SJSA1 (cell line): ENCODE measurements at regions not wholly inside any gene's neighbourhood (a gene's known extent, or its start where the extent isn't known, plus 50 kb on each side); places are given as distances from the start of the nearest gene placed in this dataset.

ENCODE experiments used
- DNase-seq, 2 experiments: peaks; one replicate each; pipeline ENCODE4 v3.0.0-alpha.2; 2015 to 2020; ENCODE audit warnings: low spot score in 2 of 2, low read depth in 1 of 2
- H3K27ac ChIP-seq: fragments of 250-450 bp; sonication (Bioruptor Pico); 2 replicates; pipeline ENCODE4 v1.5.1; 2020; ENCODE audit warnings: mild to moderate bottlenecking, moderate library complexity
- H3K27me3 ChIP-seq: fragments of 250-450 bp; sonication (Bioruptor Pico); replicated peaks from 2 replicates; pipeline ENCODE4 v1.5.1; 2020; ENCODE audit warnings: mild to moderate bottlenecking, moderate library complexity
- H3K36me3 ChIP-seq: fragments of 250-450 bp; sonication (Bioruptor Pico); 2 replicates; pipeline ENCODE4 v1.5.1; 2020; ENCODE audit warnings: mild to moderate bottlenecking
- H3K4me1 ChIP-seq: fragments of 250-450 bp; sonication (Bioruptor Pico); replicated peaks from 2 replicates; pipeline ENCODE4 v1.6.1; 2021; ENCODE audit warnings: mild to moderate bottlenecking
- H3K4me3 ChIP-seq: fragments of 250-450 bp; sonication (Bioruptor Pico); 2 replicates; pipeline ENCODE4 v1.5.1; 2020; ENCODE audit warnings: mild to moderate bottlenecking
- H3K9me3 ChIP-seq: fragments of 250-450 bp; sonication (Bioruptor Pico); replicated peaks from 2 replicates; pipeline ENCODE4 v1.5.1; 2020; ENCODE audit warnings: mild to moderate bottlenecking

GRCh38 chr16:5581428-5581827 is 483.8 kb upstream of the EEF2KMT start:
- Histone ChIP-seq H3K4me3 (no peak overlapping the region), H3K36me3 (no peaks in the 10 kb centered on the region), H3K9me3 (no peaks in the 10 kb centered on the region), H3K27ac (no peak overlapping the region), H3K27me3 (peaks cover 3% of the 10 kb centered on the region; the same call in 1 of the 2 replicates), H3K4me1 (no peaks in the 10 kb centered on the region)
- DNase-seq, result no peak

- H3K4me3 ChIP-seq, result no peak overlapping the region
- no peaks in the 10 kb centered on the region for H3K36me3 ChIP-seq
- H3K9me3 ChIP-seq, result no peaks in the 10 kb centered on the region
- peaks cover 4% of the 10 kb centered on the region; the same call in 1 of the 2 replicates for H3K27me3 ChIP-seq
- no peak overlapping the region for H3K27ac ChIP-seq
- DNase-seq, result no peak
- H3K4me1 ChIP-seq, result no peaks in the 10 kb centered on the region
These were observed 483.2 kb upstream of the EEF2KMT start for GRCh38 chr16:5580772-5581171.

DNA sequence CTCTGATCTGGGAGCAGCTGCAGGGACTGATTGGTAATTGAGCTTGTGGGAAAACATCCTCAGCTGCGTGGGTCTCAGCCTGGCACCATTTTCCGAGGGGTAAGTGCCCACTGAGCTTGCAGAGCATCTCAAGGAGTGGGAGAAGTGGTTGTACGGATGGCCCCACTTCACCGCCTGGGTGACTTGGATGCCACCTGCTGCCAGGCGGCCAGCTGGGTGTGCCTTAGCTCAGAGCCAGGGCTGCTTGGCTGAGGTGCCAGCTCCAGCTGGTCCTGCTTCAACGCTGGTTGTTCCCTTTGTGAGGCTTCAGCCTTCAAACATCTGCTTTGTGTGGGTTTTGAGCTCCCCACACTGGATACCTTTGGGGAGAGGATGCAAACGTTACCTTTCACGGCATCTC is 482.7 kb upstream of the EEF2KMT start:
- Histone ChIP-seq H3K36me3 (no peaks in the 10 kb centered on the region), H3K4me3 (no peak overlapping the region), H3K27me3 (peaks cover 4% of the 10 kb centered on the region; the same call in 1 of the 2 replicates), H3K9me3 (no peaks in the 10 kb centered on the region), H3K27ac (no peak overlapping the region), H3K4me1 (no peaks in the 10 kb centered on the region)
- DNase-seq, result no peak

DNA sequence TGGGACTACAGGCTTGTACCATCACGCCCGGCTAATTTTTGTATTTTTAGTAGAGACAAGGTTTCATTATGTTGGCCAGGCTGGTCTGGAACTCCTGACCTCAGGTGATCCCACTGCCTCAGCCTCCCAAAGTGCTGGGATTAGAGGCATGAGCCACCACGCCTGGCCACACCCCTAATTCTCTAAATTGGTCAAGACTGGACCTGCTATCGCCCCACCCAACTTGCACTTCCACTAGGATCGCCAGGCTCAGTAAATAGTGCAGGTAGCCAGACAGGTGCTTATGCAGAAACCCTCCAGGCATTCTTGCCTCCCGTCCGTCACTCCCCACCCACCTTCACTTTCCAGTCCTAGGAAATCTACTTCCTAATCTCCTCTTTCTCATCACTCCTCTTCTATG is 481.4 kb upstream of the EEF2KMT start:
- H3K27ac ChIP-seq, result no peak overlapping the region
- peaks cover 4% of the 10 kb centered on the region; the same call in 1 of the 2 replicates for H3K27me3 ChIP-seq
- H3K4me3 ChIP-seq, result no peak overlapping the region
- H3K4me1 ChIP-seq, result no peaks in the 10 kb centered on the region
- H3K9me3 ChIP-seq, result no peaks in the 10 kb centered on the region
- no peak for DNase-seq
- no peaks in the 10 kb centered on the region for H3K36me3 ChIP-seq

DNA sequence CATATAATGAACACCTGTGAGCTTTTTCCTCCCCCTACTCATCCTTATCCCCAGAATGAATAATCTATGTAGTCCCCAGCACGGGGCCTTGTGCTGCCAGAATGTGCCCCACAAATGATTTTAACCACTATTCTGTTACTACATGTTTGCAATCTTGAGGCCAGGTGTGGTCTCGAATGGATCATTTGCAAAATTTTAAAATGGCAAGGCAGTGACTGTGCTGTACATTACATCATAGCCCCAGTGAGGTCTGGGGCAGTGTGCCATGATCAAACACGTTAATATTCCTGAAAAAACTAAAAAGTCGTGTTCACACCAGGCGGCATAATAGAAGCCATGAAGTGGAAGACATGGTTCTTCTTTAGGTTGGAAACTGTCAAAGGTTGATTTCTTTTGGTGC is 479.9 kb upstream of the EEF2KMT start:
- no peak for DNase-seq
- no peaks in the 10 kb centered on the region for H3K9me3 ChIP-seq
- no peaks in the 10 kb centered on the region for H3K36me3 ChIP-seq
- no peaks in the 10 kb centered on the region for H3K4me1 ChIP-seq
- no peak overlapping the region for H3K4me3 ChIP-seq
- no peak overlapping the region for H3K27ac ChIP-seq
- H3K27me3 ChIP-seq, result peaks cover 4% of the 10 kb centered on the region; the same call in 1 of the 2 replicates

DNA sequence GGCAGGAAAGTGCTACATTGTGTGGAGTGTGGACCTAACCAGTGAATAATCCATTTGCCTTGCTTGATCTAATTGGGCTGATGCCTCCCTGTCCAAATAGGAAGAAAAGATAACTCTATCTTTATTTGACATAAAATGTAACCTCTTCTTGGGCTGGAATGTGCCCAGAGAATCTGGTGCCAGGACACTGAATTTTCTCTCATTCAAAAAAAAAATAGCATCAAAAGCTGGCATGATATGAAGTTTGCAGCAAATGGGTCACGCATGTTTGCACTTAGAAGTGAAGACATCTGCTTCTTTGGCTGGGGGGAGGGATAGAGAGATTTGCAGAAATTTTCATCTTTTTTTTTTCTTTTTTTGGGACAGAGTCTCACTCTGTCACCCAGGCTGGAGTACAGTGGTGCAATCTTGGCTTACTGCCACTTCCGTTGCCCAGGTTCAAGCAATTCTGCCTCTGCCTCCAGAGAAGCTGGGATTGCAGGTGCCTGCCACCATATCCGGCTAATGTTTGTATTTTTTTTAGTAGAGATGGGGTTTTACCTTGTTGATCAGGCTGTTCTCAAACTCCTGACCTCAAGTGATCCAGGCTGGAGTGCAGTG is 478.2 kb upstream of the EEF2KMT start:
- no peak for DNase-seq
- peaks cover 4% of the 10 kb centered on the region; the same call in 1 of the 2 replicates for H3K27me3 ChIP-seq
- no peak overlapping the region for H3K4me3 ChIP-seq
- no peaks in the 10 kb centered on the region for H3K9me3 ChIP-seq
- H3K36me3 ChIP-seq, result no peaks in the 10 kb centered on the region
- H3K27ac ChIP-seq, result no peak overlapping the region
- no peaks in the 10 kb centered on the region for H3K4me1 ChIP-seq

GRCh38 chr16:5575121-5575520 is 477.5 kb upstream of the EEF2KMT start:
- H3K27ac ChIP-seq, result no peak overlapping the region
- no peaks in the 10 kb centered on the region for H3K36me3 ChIP-seq
- DNase-seq, result no peak
- peaks cover 4% of the 10 kb centered on the region; the same call in 1 of the 2 replicates for H3K27me3 ChIP-seq
- no peaks in the 10 kb centered on the region for H3K9me3 ChIP-seq
- no peaks in the 10 kb centered on the region for H3K4me1 ChIP-seq
- no peak overlapping the region for H3K4me3 ChIP-seq

GRCh38 chr16:5572056-5572455 is 474.5 kb upstream of the EEF2KMT start:
- H3K9me3 ChIP-seq, result no peaks in the 10 kb centered on the region
- H3K27ac ChIP-seq, result no peak overlapping the region
- DNase-seq, result no peak
- peaks cover 4% of the 10 kb centered on the region; the same call in 1 of the 2 replicates for H3K27me3 ChIP-seq
- H3K36me3 ChIP-seq, result no peaks in the 10 kb centered on the region
- H3K4me1 ChIP-seq, result no peaks in the 10 kb centered on the region
- H3K4me3 ChIP-seq, result no peak overlapping the region

- Histone ChIP-seq H3K4me3 (no peak overlapping the region), H3K27ac (no peak overlapping the region), H3K36me3 (no peaks in the 10 kb centered on the region), H3K4me1 (no peaks in the 10 kb centered on the region), H3K27me3 (peaks cover 1% of the 10 kb centered on the region; the same call in 1 of the 2 replicates), H3K9me3 (no peaks in the 10 kb centered on the region)
- no peak for DNase-seq
These were observed 473.9 kb upstream of the EEF2KMT start for GRCh38 chr16:5571446-5571845.

DNA sequence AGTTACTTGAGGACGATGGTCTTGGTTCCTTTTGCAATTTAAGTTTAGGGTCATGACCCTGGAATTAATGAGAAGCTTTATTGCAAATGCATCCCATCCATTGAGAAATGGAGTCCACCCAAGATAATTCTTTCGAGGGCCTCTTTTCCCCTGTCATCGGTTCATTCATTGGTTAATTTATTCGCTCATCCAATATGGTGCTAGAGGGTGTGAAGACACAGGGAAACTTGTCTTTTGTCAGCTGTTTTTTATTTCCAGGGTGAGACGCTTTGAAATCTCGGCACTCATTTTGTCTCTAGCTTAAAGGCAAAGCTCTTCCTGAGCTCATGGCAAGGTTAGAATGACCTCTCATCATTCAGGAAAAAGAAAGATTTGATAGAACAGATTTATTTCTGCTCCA is 464.2 kb upstream of the EEF2KMT start:
- no peak overlapping the region for H3K4me3 ChIP-seq
- no peak for DNase-seq
- no peaks in the 10 kb centered on the region for H3K9me3 ChIP-seq
- no peaks in the 10 kb centered on the region for H3K4me1 ChIP-seq
- H3K36me3 ChIP-seq, result no peaks in the 10 kb centered on the region
- no peak overlapping the region for H3K27ac ChIP-seq
- no peaks in the 10 kb centered on the region for H3K27me3 ChIP-seq

DNA sequence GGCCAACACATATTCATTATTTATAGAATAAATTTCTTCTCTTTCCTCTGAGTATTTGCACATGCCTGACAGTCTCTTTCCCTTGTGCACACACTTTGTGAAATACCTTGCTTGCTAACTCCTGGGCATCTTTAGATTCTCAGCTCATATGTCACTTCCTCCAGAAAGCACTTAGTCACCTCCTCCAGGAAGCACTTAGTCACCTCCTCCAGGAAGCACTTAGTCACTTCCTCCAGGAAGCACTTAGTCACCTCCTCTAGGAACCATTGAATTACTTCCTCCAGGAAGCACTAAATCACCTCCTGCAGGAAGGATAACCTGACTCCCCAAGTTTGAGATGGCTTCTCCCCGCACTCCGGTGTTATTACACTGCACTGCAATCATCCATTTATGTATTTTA is 462.5 kb upstream of the EEF2KMT start:
- no peaks in the 10 kb centered on the region for H3K9me3 ChIP-seq
- no peak for DNase-seq
- no peak overlapping the region for H3K4me3 ChIP-seq

GRCh38 chr16:5557966-5558365 is 460.4 kb upstream of the EEF2KMT start:
- no peak for DNase-seq
- H3K4me1 ChIP-seq, result no peaks in the 10 kb centered on the region
- H3K4me3 ChIP-seq, result no peak overlapping the region
- H3K36me3 ChIP-seq, result no peaks in the 10 kb centered on the region
- H3K9me3 ChIP-seq, result no peaks in the 10 kb centered on the region
- H3K27me3 ChIP-seq, result no peaks in the 10 kb centered on the region
- H3K27ac ChIP-seq, result no peak overlapping the region

More for the DNA sequence above, 462.5 kb upstream of the EEF2KMT start:
- H3K27ac ChIP-seq, result no peak overlapping the region
- H3K4me1 ChIP-seq, result no peaks in the 10 kb centered on the region
- no peaks in the 10 kb centered on the region for H3K36me3 ChIP-seq
- H3K27me3 ChIP-seq, result no peaks in the 10 kb centered on the region

GRCh38 chr16:5557448-5557847 is 459.9 kb upstream of the EEF2KMT start:
- H3K36me3 ChIP-seq, result no peaks in the 10 kb centered on the region
- no peaks in the 10 kb centered on the region for H3K4me1 ChIP-seq
- no peak overlapping the region for H3K4me3 ChIP-seq
- DNase-seq, result no peak
- H3K9me3 ChIP-seq, result no peaks in the 10 kb centered on the region
- H3K27me3 ChIP-seq, result no peaks in the 10 kb centered on the region
- H3K27ac ChIP-seq, result no peak overlapping the region

- no peaks in the 10 kb centered on the region for H3K27me3 ChIP-seq
- no peak for DNase-seq
- no peaks in the 10 kb centered on the region for H3K4me1 ChIP-seq
- H3K27ac ChIP-seq, result no peak overlapping the region
- no peaks in the 10 kb centered on the region for H3K9me3 ChIP-seq
- H3K36me3 ChIP-seq, result no peaks in the 10 kb centered on the region
- H3K4me3 ChIP-seq, result no peak overlapping the region
These were observed 458.7 kb upstream of the EEF2KMT start for GRCh38 chr16:5556158-5556810.
